ENCODE measurements at regions not wholly inside any gene's neighbourhood (a gene's known extent, or its start where the extent isn't known, plus 50 kb on each side); places are given as distances from the start of the nearest gene placed in this dataset.

GRCh38 chr3:104746056-104746455 lies 620.7 kb upstream of the ALCAM start:
- in situ Hi-C loops (cut with HindIII; ENCODE audit: low sequenced_read_pairs) = no loop called here

GRCh38 chr3:104750581-104750980 lies 616.1 kb upstream of the ALCAM start:
- in situ Hi-C loops (cut with HindIII; ENCODE audit: low sequenced_read_pairs) = loop anchor here (5.0 kb wide), 1 partner anchor 82 kb away; no protein-coding TSS in a partner anchor

GRCh38 chr3:104755791-104756190 lies 610.9 kb upstream of the ALCAM start:
- in situ Hi-C loops (cut with HindIII; ENCODE audit: low sequenced_read_pairs) = no loop called here

- in situ Hi-C loops (cut with HindIII; ENCODE audit: low sequenced_read_pairs) = no loop called here
Observed at GRCh38 chr3:104763007-104763406, 603.7 kb upstream of the ALCAM start.

GRCh38 chr3:104764496-104764895 lies 602.2 kb upstream of the ALCAM start:
- in situ Hi-C loops (cut with HindIII; ENCODE audit: low sequenced_read_pairs) = no loop called here

GRCh38 chr3:104768886-104769285 lies 597.8 kb upstream of the ALCAM start:
- in situ Hi-C loops (cut with HindIII; ENCODE audit: low sequenced_read_pairs) = no loop called here

GRCh38 chr3:104779324-104779723 lies 587.4 kb upstream of the ALCAM start:
- in situ Hi-C loops (cut with HindIII; ENCODE audit: low sequenced_read_pairs) = no loop called here

- in situ Hi-C loops (cut with HindIII; ENCODE audit: low sequenced_read_pairs) = no loop called here
Observed at GRCh38 chr3:104781112-104781511, 585.6 kb upstream of the ALCAM start.

- in situ Hi-C loops (cut with HindIII; ENCODE audit: low sequenced_read_pairs) = no loop called here
Observed at GRCh38 chr3:104785947-104786346, 580.8 kb upstream of the ALCAM start.

GRCh38 chr3:104787306-104787705 lies 579.4 kb upstream of the ALCAM start:
- in situ Hi-C loops (cut with HindIII; ENCODE audit: low sequenced_read_pairs) = no loop called here

GRCh38 chr3:104788807-104789206 lies 577.9 kb upstream of the ALCAM start:
- in situ Hi-C loops (cut with HindIII; ENCODE audit: low sequenced_read_pairs) = no loop called here

- in situ Hi-C loops (cut with HindIII; ENCODE audit: low sequenced_read_pairs) = no loop called here
Observed at GRCh38 chr3:104791331-104791730, 575.4 kb upstream of the ALCAM start.

- in situ Hi-C loops (cut with HindIII; ENCODE audit: low sequenced_read_pairs) = no loop called here
Observed at GRCh38 chr3:104796556-104796955, 570.2 kb upstream of the ALCAM start.

- in situ Hi-C loops (cut with HindIII; ENCODE audit: low sequenced_read_pairs) = no loop called here
Observed at GRCh38 chr3:104805042-104805441, 561.7 kb upstream of the ALCAM start.

GRCh38 chr3:104805508-104805907 lies 561.2 kb upstream of the ALCAM start:
- in situ Hi-C loops (cut with HindIII; ENCODE audit: low sequenced_read_pairs) = no loop called here

- in situ Hi-C loops (cut with HindIII; ENCODE audit: low sequenced_read_pairs) = no loop called here
Observed at GRCh38 chr3:104810896-104811295, 555.8 kb upstream of the ALCAM start.

GRCh38 chr3:104816008-104816407 lies 550.7 kb upstream of the ALCAM start:
- in situ Hi-C loops (cut with HindIII; ENCODE audit: low sequenced_read_pairs) = no loop called here

- in situ Hi-C loops (cut with HindIII; ENCODE audit: low sequenced_read_pairs) = no loop called here
Observed at GRCh38 chr3:104816716-104817115, 550.0 kb upstream of the ALCAM start.

GRCh38 chr3:104819333-104819732 lies 547.4 kb upstream of the ALCAM start:
- in situ Hi-C loops (cut with HindIII; ENCODE audit: low sequenced_read_pairs) = no loop called here

- in situ Hi-C loops (cut with HindIII; ENCODE audit: low sequenced_read_pairs) = no loop called here
Observed at GRCh38 chr3:104820959-104821358, 545.8 kb upstream of the ALCAM start.

GRCh38 chr3:104825116-104825515 lies 541.6 kb upstream of the ALCAM start:
- in situ Hi-C loops (cut with HindIII; ENCODE audit: low sequenced_read_pairs) = no loop called here

- in situ Hi-C loops (cut with HindIII; ENCODE audit: low sequenced_read_pairs) = loop anchor here (5.0 kb wide), 1 partner anchor 79 kb away; no protein-coding TSS in a partner anchor
Observed at GRCh38 chr3:104831071-104831470, 535.6 kb upstream of the ALCAM start.

GRCh38 chr3:104832530-104832929 lies 534.2 kb upstream of the ALCAM start:
- in situ Hi-C loops (cut with HindIII; ENCODE audit: low sequenced_read_pairs) = loop anchor here (5.0 kb wide), 1 partner anchor 80 kb away; no protein-coding TSS in a partner anchor

- in situ Hi-C loops (cut with HindIII; ENCODE audit: low sequenced_read_pairs) = no loop called here
Observed at GRCh38 chr3:104835376-104835775, 531.3 kb upstream of the ALCAM start.

All from endothelial cell of hepatic sinusoid (primary cell).